ENCODE measurements at regions not wholly inside any gene's neighbourhood (a gene's known extent, or its start where the extent isn't known, plus 50 kb on each side); places are given as distances from the start of the nearest gene placed in this dataset.

- no peak overlapping the region for H3K27ac Mint-ChIP-seq
Observed at GRCh38 chr11:45503311-45503710, 162.1 kb downstream of the CHST1 start.

More at GRCh38 chr11:45503311-45503710, 162.1 kb downstream of the CHST1 start:
- no peak for ATAC-seq
- Mint-ChIP-seq H3K9me3 (peaks cover 17% of the 10 kb centered on the region), H3K27me3 (ENCODE audit: low read depth) (no peaks in the 10 kb centered on the region; the same call in 1 of the 2 replicates), H3K4me3 (no peak overlapping the region), H3K36me3 (no peaks in the 10 kb centered on the region), H3K4me1 (peaks cover 4% of the 10 kb centered on the region; the same call in 1 of the 2 replicates)
- ChIA-PET POLR2A (interaction anchor here (0.6 kb wide), 1 partner anchor 89 kb away, joined by 3 read pairs; no protein-coding TSS in a partner anchor), CTCF (no interaction called here)
- TF ChIP-seq E2F1 (CRISPR knock-in tag; IDR thresholded peaks at IDR 0.05) (no peak), RELA (CRISPR knock-in tag; IDR thresholded peaks at IDR 0.05; ENCODE audit: borderline replicate concordance) (no peak), NFE2L1 (CRISPR knock-in tag; IDR thresholded peaks at IDR 0.05) (no peak), SMAD4 (CRISPR knock-in tag; IDR thresholded peaks at IDR 0.05) (no peak), ZNF416 (CRISPR knock-in tag; IDR thresholded peaks at IDR 0.05) (no peak), GABPB1 (CRISPR knock-in tag; IDR thresholded peaks at IDR 0.05) (no peak), ATF3 (CRISPR knock-in tag; conservative IDR thresholded peaks at IDR 0.05) (no peak), AR (CRISPR knock-in tag; IDR thresholded peaks at IDR 0.05) (no peak), ERG (CRISPR knock-in tag; IDR thresholded peaks at IDR 0.05) (no peak), E2F4 (CRISPR knock-in tag; IDR thresholded peaks at IDR 0.05; ENCODE audit: borderline replicate concordance, low read depth) (no peak), CTCF (IDR thresholded peaks at IDR 0.05) (no peak), HMGA2 (CRISPR knock-in tag; IDR thresholded peaks at IDR 0.05) (no peak), ZNF232 (CRISPR knock-in tag; IDR thresholded peaks at IDR 0.05) (no peak), CDX4 (CRISPR knock-in tag; IDR thresholded peaks at IDR 0.05; ENCODE audit: borderline replicate concordance) (no peak), NR2C2 (CRISPR knock-in tag; IDR thresholded peaks at IDR 0.05) (no peak), RORB (CRISPR knock-in tag; IDR thresholded peaks at IDR 0.05) (no peak), TP53 (CRISPR knock-in tag; IDR thresholded peaks at IDR 0.05) (no peak)
- DNase-seq (ENCODE audit: low spot score): no peak
